ENCODE measurements at regions not wholly inside any gene's neighbourhood (a gene's known extent, or its start where the extent isn't known, plus 50 kb on each side); places are given as distances from the start of the nearest gene placed in this dataset.

GRCh38 chr7:67618556-67619162 lies 622.0 kb downstream of the TYW1 start:
- peaks cover 19% of the 10 kb centered on the region for H3K4me1 ChIP-seq
- intact Hi-C loops (cut with micrococcal nuclease): loop anchor here (10.0 kb wide), 1 partner anchor 104 kb away; no protein-coding TSS in a partner anchor
- H3K36me3 ChIP-seq: no peaks in the 10 kb centered on the region
- peak overlapping the region; percentile 75 for H3K27ac ChIP-seq (replicated peaks)
- peaks cover 76% of the 10 kb centered on the region for H3K27me3 ChIP-seq (ENCODE audit: low read depth)
- no peak for TF ChIP-seq CTCF (IDR thresholded peaks at IDR 0.05; ENCODE audit: borderline replicate concordance)
- peak overlapping the region; percentile 23 for H3K4me3 ChIP-seq
- peaks cover under 1% of the 10 kb centered on the region for H3K9me3 ChIP-seq (replicated peaks)
- DNase-seq: no peak

GRCh38 chr7:67619175-67619574 lies 622.5 kb downstream of the TYW1 start:
- no peaks in the 10 kb centered on the region for H3K36me3 ChIP-seq
- DNase-seq: peak; percentile 19
- intact Hi-C loops (cut with micrococcal nuclease): loop anchor here (10.0 kb wide), 1 partner anchor 104 kb away; no protein-coding TSS in a partner anchor
- H3K27me3 ChIP-seq (ENCODE audit: low read depth): peaks cover 81% of the 10 kb centered on the region
- H3K4me3 ChIP-seq: peak overlapping the region; percentile 23
- peaks cover 19% of the 10 kb centered on the region for H3K4me1 ChIP-seq
- peak; percentile 18 for TF ChIP-seq CTCF (IDR thresholded peaks at IDR 0.05; ENCODE audit: borderline replicate concordance)
- H3K9me3 ChIP-seq (replicated peaks): no peaks in the 10 kb centered on the region
- H3K27ac ChIP-seq (replicated peaks): peak overlapping the region; percentile 75

GRCh38 chr7:67620216-67620933 lies 623.7 kb downstream of the TYW1 start:
- peaks cover 21% of the 10 kb centered on the region for H3K4me1 ChIP-seq
- H3K36me3 ChIP-seq: no peaks in the 10 kb centered on the region
- H3K27me3 ChIP-seq (ENCODE audit: low read depth): peaks cover 89% of the 10 kb centered on the region
- H3K27ac ChIP-seq (replicated peaks): no peak overlapping the region
- intact Hi-C loops (cut with micrococcal nuclease): no loop called here
- no peak overlapping the region for H3K4me3 ChIP-seq
- no peaks in the 10 kb centered on the region for H3K9me3 ChIP-seq (replicated peaks)
- no peak for DNase-seq
- no peak for TF ChIP-seq CTCF (IDR thresholded peaks at IDR 0.05; ENCODE audit: borderline replicate concordance)

- H3K27me3 ChIP-seq (ENCODE audit: low read depth): peaks cover 86% of the 10 kb centered on the region
These were observed 625.1 kb downstream of the TYW1 start for GRCh38 chr7:67621704-67622103.

GRCh38 chr7:67625257-67625737 lies 628.7 kb downstream of the TYW1 start:
- TF ChIP-seq CTCF (IDR thresholded peaks at IDR 0.05; ENCODE audit: borderline replicate concordance): peak; percentile 94
- Histone ChIP-seq H3K27me3 (ENCODE audit: low read depth) (peaks cover 53% of the 10 kb centered on the region), H3K9me3 (replicated peaks) (no peaks in the 10 kb centered on the region), H3K4me1 (peaks cover 4% of the 10 kb centered on the region), H3K36me3 (no peaks in the 10 kb centered on the region), H3K4me3 (peak overlapping the region; percentile 49), H3K27ac (replicated peaks) (no peak overlapping the region)
- intact Hi-C loops (cut with micrococcal nuclease): no loop called here
- peak; percentile 79 for DNase-seq

More at GRCh38 chr7:67621704-67622103, 625.1 kb downstream of the TYW1 start:
- H3K27ac ChIP-seq (replicated peaks): no peak overlapping the region
- no peak for DNase-seq
- peaks cover 24% of the 10 kb centered on the region for H3K4me1 ChIP-seq
- TF ChIP-seq CTCF (IDR thresholded peaks at IDR 0.05; ENCODE audit: borderline replicate concordance): no peak
- no peaks in the 10 kb centered on the region for H3K36me3 ChIP-seq
- intact Hi-C loops (cut with micrococcal nuclease): no loop called here
- no peak overlapping the region for H3K4me3 ChIP-seq
- H3K9me3 ChIP-seq (replicated peaks): no peaks in the 10 kb centered on the region
